ENCODE measurements at regions not wholly inside any gene's neighbourhood (a gene's known extent, or its start where the extent isn't known, plus 50 kb on each side); places are given as distances from the start of the nearest gene placed in this dataset.

GRCh38 chr4:59387759-59388758, 1812.1 kb upstream of the ADGRL3 start:
- H3K9me3 Mint-ChIP-seq: peaks cover 5% of the 10 kb centered on the region
- POLR2A ChIA-PET: no interaction called here
- H3K4me1 Mint-ChIP-seq: no peaks in the 10 kb centered on the region

GRCh38 chr4:59393780-59394179, 1806.3 kb upstream of the ADGRL3 start:
- no peak overlapping the region for H3K27ac Mint-ChIP-seq
- POLR2A ChIA-PET: no interaction called here
- intact Hi-C loops (cut with micrococcal nuclease): no loop called here
- no peak overlapping the region for H3K4me3 Mint-ChIP-seq
- H3K27me3 Mint-ChIP-seq: no peaks in the 10 kb centered on the region
- ATAC-seq (ENCODE audit: low read depth) (no peak), DNase-seq (no peak)
- H3K36me3 Mint-ChIP-seq (ENCODE audit: low read depth): no peaks in the 10 kb centered on the region
- peaks cover 13% of the 10 kb centered on the region for H3K9me3 Mint-ChIP-seq
- no peak for TF ChIP-seq CTCF (IDR thresholded peaks at IDR 0.05)
- CTCF ChIA-PET: no interaction called here
- no peaks in the 10 kb centered on the region for H3K4me1 Mint-ChIP-seq

More at GRCh38 chr4:59387759-59388758, 1812.1 kb upstream of the ADGRL3 start:
- Mint-ChIP-seq H3K27ac (no peak overlapping the region), H3K27me3 (no peaks in the 10 kb centered on the region), H3K4me3 (no peak overlapping the region), H3K36me3 (ENCODE audit: low read depth) (no peaks in the 10 kb centered on the region)
- no peak for ATAC-seq (ENCODE audit: low read depth)
- intact Hi-C loops (cut with micrococcal nuclease): no loop called here
- TF ChIP-seq CTCF (IDR thresholded peaks at IDR 0.05): no peak
- CTCF ChIA-PET: no interaction called here
- DNase-seq: no peak

GRCh38 chr4:59400334-59400733, 1799.8 kb upstream of the ADGRL3 start:
- no peaks in the 10 kb centered on the region for H3K4me1 Mint-ChIP-seq
- CTCF ChIA-PET: no interaction called here
- no peaks in the 10 kb centered on the region for H3K36me3 Mint-ChIP-seq (ENCODE audit: low read depth)
- H3K4me3 Mint-ChIP-seq: no peak overlapping the region
- H3K27me3 Mint-ChIP-seq: no peaks in the 10 kb centered on the region
- POLR2A ChIA-PET: no interaction called here
- intact Hi-C loops (cut with micrococcal nuclease): no loop called here
- ATAC-seq (ENCODE audit: low read depth): no peak
- DNase-seq: no peak
- TF ChIP-seq CTCF (IDR thresholded peaks at IDR 0.05): no peak
- no peaks in the 10 kb centered on the region for H3K9me3 Mint-ChIP-seq
- H3K27ac Mint-ChIP-seq: no peak overlapping the region

- intact Hi-C loops (cut with micrococcal nuclease): no loop called here
- no peaks in the 10 kb centered on the region for H3K4me1 Mint-ChIP-seq
Observed at GRCh38 chr4:59409647-59410046, 1790.5 kb upstream of the ADGRL3 start.

More at GRCh38 chr4:59409647-59410046, 1790.5 kb upstream of the ADGRL3 start:
- DNase-seq: no peak
- Mint-ChIP-seq H3K9me3 (peaks cover 7% of the 10 kb centered on the region), H3K36me3 (ENCODE audit: low read depth) (no peaks in the 10 kb centered on the region), H3K4me3 (no peak overlapping the region), H3K27me3 (no peaks in the 10 kb centered on the region), H3K27ac (no peak overlapping the region)
- no peak for ATAC-seq (ENCODE audit: low read depth)
- CTCF ChIA-PET: no interaction called here
- TF ChIP-seq CTCF (IDR thresholded peaks at IDR 0.05): no peak
- POLR2A ChIA-PET: no interaction called here
